Memory B cell (primary cell): ENCODE measurements at regions not wholly inside any gene's neighbourhood (a gene's known extent, or its start where the extent isn't known, plus 50 kb on each side); places are given as distances from the start of the nearest gene placed in this dataset.

Source experiments
- ATAC-seq: fragments of 150-1000 bp; cut with Tn5 transposase; 2 replicates; pipeline ENCODE4 v1.10.0; 2021; ENCODE audit warnings: low read depth, mild to moderate bottlenecking, moderate library complexity
- DNase-seq, 2 donors: peaks; one replicate each; pipeline ENCODE4 v3.0.0; 2022; ENCODE audit warnings: low spot score in 2 of 2
- H3K27ac Mint-ChIP-seq: one replicate; pipeline ENCODE4 v1.8.0; 2022; ENCODE audit warnings: mild to moderate bottlenecking, moderate library complexity, mixed read lengths
- H3K27me3 Mint-ChIP-seq: one replicate; pipeline ENCODE4 v1.8.0; 2022; ENCODE audit warnings: mixed read lengths
- H3K36me3 Mint-ChIP-seq: one replicate; pipeline ENCODE4 v1.8.0; 2022; ENCODE audit warnings: mild to moderate bottlenecking, mixed read lengths
- H3K4me1 Mint-ChIP-seq: one replicate; pipeline ENCODE4 v1.8.0; 2022; ENCODE audit warnings: mixed read lengths
- H3K4me3 Mint-ChIP-seq: one replicate; pipeline ENCODE4 v1.8.0; 2022; ENCODE audit warnings: mild to moderate bottlenecking, moderate library complexity, mixed read lengths
- H3K9me3 Mint-ChIP-seq: one replicate; pipeline ENCODE4 v1.8.0; 2022; ENCODE audit warnings: mixed read lengths

GRCh38 chr14:65153101-65153500, 50.8 kb upstream of the MAX start:
- Mint-ChIP-seq H3K4me3 (no peak overlapping the region), H3K27me3 (no peaks in the 10 kb centered on the region), H3K9me3 (no peaks in the 10 kb centered on the region), H3K36me3 (peaks cover 1% of the 10 kb centered on the region), H3K27ac (no peak overlapping the region), H3K4me1 (peaks cover 12% of the 10 kb centered on the region)
- no peak for DNase-seq
- no peak for ATAC-seq

- Mint-ChIP-seq H3K9me3 (no peaks in the 10 kb centered on the region), H3K4me1 (peaks cover 33% of the 10 kb centered on the region), H3K36me3 (no peaks in the 10 kb centered on the region), H3K4me3 (peak overlapping the region; percentile 82), H3K27me3 (no peaks in the 10 kb centered on the region), H3K27ac (peak overlapping the region; percentile 82)
- ATAC-seq, result peak; percentile 73
- DNase-seq, result peak in 1 of 2 donors; percentile 34
Observed at GRCh38 chr14:65156568-65157366, 54.5 kb upstream of the MAX start.

GRCh38 chr14:65159281-65160062, 57.2 kb upstream of the MAX start:
- H3K27me3 Mint-ChIP-seq, result no peaks in the 10 kb centered on the region
- H3K9me3 Mint-ChIP-seq, result no peaks in the 10 kb centered on the region
- ATAC-seq (peak; percentile 84), DNase-seq (peak in 1 of 2 donors; percentile 30)
- H3K4me3 Mint-ChIP-seq, result no peak overlapping the region
- H3K36me3 Mint-ChIP-seq, result no peaks in the 10 kb centered on the region
- peak overlapping the region; percentile 70 for H3K27ac Mint-ChIP-seq
- peaks cover 34% of the 10 kb centered on the region for H3K4me1 Mint-ChIP-seq

GRCh38 chr14:65160091-65160490, 57.8 kb upstream of the MAX start:
- Mint-ChIP-seq H3K27me3 (no peaks in the 10 kb centered on the region), H3K36me3 (no peaks in the 10 kb centered on the region), H3K4me3 (no peak overlapping the region), H3K9me3 (no peaks in the 10 kb centered on the region), H3K4me1 (peaks cover 40% of the 10 kb centered on the region), H3K27ac (peak overlapping the region; percentile 70)
- DNase-seq, result no peak
- no peak for ATAC-seq

GRCh38 chr14:65162031-65162430, 59.7 kb upstream of the MAX start:
- no peak for ATAC-seq
- H3K27me3 Mint-ChIP-seq, result no peaks in the 10 kb centered on the region
- DNase-seq, result no peak
- H3K36me3 Mint-ChIP-seq, result peaks cover 2% of the 10 kb centered on the region
- H3K9me3 Mint-ChIP-seq, result peaks cover 2% of the 10 kb centered on the region
- H3K4me3 Mint-ChIP-seq, result no peak overlapping the region
- peaks cover 38% of the 10 kb centered on the region for H3K4me1 Mint-ChIP-seq
- H3K27ac Mint-ChIP-seq, result no peak overlapping the region

GRCh38 chr14:65164068-65164824, 61.9 kb upstream of the MAX start:
- Mint-ChIP-seq H3K27ac (no peak overlapping the region), H3K4me3 (no peak overlapping the region), H3K27me3 (no peaks in the 10 kb centered on the region), H3K36me3 (peaks cover 2% of the 10 kb centered on the region), H3K9me3 (peaks cover 2% of the 10 kb centered on the region), H3K4me1 (peaks cover 39% of the 10 kb centered on the region)
- peak; percentile 44 to 60 for DNase-seq
- ATAC-seq, result peak; percentile 37

- H3K4me3 Mint-ChIP-seq, result no peak overlapping the region
- no peak for ATAC-seq
Observed at GRCh38 chr14:65164825-65165135, 62.5 kb upstream of the MAX start.

GRCh38 chr14:65167072-65167645, 64.8 kb upstream of the MAX start:
- Mint-ChIP-seq H3K36me3 (peaks cover 2% of the 10 kb centered on the region), H3K27ac (peak overlapping the region; percentile 50), H3K4me3 (no peak overlapping the region), H3K9me3 (peaks cover 2% of the 10 kb centered on the region), H3K4me1 (peaks cover 37% of the 10 kb centered on the region), H3K27me3 (no peaks in the 10 kb centered on the region)
- peak; percentile 37 for ATAC-seq
- DNase-seq, result no peak

More at GRCh38 chr14:65164825-65165135, 62.5 kb upstream of the MAX start:
- Mint-ChIP-seq H3K36me3 (peaks cover 2% of the 10 kb centered on the region), H3K4me1 (peaks cover 37% of the 10 kb centered on the region), H3K27me3 (no peaks in the 10 kb centered on the region), H3K27ac (no peak overlapping the region), H3K9me3 (peaks cover 2% of the 10 kb centered on the region)
- DNase-seq, result no peak

GRCh38 chr14:65168840-65169239, 66.5 kb upstream of the MAX start:
- Mint-ChIP-seq H3K36me3 (peaks cover 2% of the 10 kb centered on the region), H3K9me3 (peaks cover 2% of the 10 kb centered on the region), H3K4me3 (peak overlapping the region; percentile 55), H3K27me3 (no peaks in the 10 kb centered on the region), H3K4me1 (peaks cover 39% of the 10 kb centered on the region), H3K27ac (peak overlapping the region; percentile 97)
- DNase-seq (no peak), ATAC-seq (peak; percentile 50)

GRCh38 chr14:65169351-65169750, 67.0 kb upstream of the MAX start:
- Mint-ChIP-seq H3K27me3 (no peaks in the 10 kb centered on the region), H3K4me1 (peaks cover 42% of the 10 kb centered on the region), H3K9me3 (peaks cover 2% of the 10 kb centered on the region), H3K27ac (peak overlapping the region; percentile 97), H3K4me3 (peak overlapping the region; percentile 51), H3K36me3 (peaks cover 2% of the 10 kb centered on the region)
- DNase-seq, result no peak
- peak; percentile 31 for ATAC-seq

- peak overlapping the region; percentile 78 for H3K4me3 Mint-ChIP-seq
- H3K4me1 Mint-ChIP-seq, result peaks cover 42% of the 10 kb centered on the region
- no peak for ATAC-seq
Observed at GRCh38 chr14:65170318-65170717, 68.0 kb upstream of the MAX start.

GRCh38 chr14:65170768-65171507, 68.6 kb upstream of the MAX start:
- no peaks in the 10 kb centered on the region for H3K27me3 Mint-ChIP-seq
- H3K4me3 Mint-ChIP-seq, result peak overlapping the region; percentile 78
- H3K4me1 Mint-ChIP-seq, result peaks cover 38% of the 10 kb centered on the region
- DNase-seq, result peak; percentile 33 to 41
- H3K9me3 Mint-ChIP-seq, result peaks cover 2% of the 10 kb centered on the region
- ATAC-seq, result peak; percentile 65
- peaks cover 2% of the 10 kb centered on the region for H3K36me3 Mint-ChIP-seq
- peak overlapping the region; percentile 97 for H3K27ac Mint-ChIP-seq

More at GRCh38 chr14:65170318-65170717, 68.0 kb upstream of the MAX start:
- Mint-ChIP-seq H3K27me3 (no peaks in the 10 kb centered on the region), H3K36me3 (peaks cover 2% of the 10 kb centered on the region), H3K9me3 (peaks cover 2% of the 10 kb centered on the region), H3K27ac (peak overlapping the region; percentile 97)
- DNase-seq, result no peak
